NT2/D1 (cell line): ENCODE measurements at regions not wholly inside any gene's neighbourhood (a gene's known extent, or its start where the extent isn't known, plus 50 kb on each side); places are given as distances from the start of the nearest gene placed in this dataset.

Experiments used
- SUZ12 ChIP-seq: IDR thresholded peaks from 2 replicates; pipeline ENCODE4 v1.6.1; 2011; ENCODE audit not compliant: insufficient read length, insufficient read depth; ENCODE audit errors: extremely low read depth
- YY1 ChIP-seq: IDR thresholded peaks from 2 replicates; pipeline ENCODE4 v1.6.1; 2011; ENCODE audit not compliant: insufficient read length, insufficient read depth
- ZNF274 ChIP-seq: IDR thresholded peaks from 2 replicates; pipeline ENCODE4 v1.6.1; 2011; ENCODE audit warnings: mild to moderate bottlenecking, low read depth, low read length

DNA sequence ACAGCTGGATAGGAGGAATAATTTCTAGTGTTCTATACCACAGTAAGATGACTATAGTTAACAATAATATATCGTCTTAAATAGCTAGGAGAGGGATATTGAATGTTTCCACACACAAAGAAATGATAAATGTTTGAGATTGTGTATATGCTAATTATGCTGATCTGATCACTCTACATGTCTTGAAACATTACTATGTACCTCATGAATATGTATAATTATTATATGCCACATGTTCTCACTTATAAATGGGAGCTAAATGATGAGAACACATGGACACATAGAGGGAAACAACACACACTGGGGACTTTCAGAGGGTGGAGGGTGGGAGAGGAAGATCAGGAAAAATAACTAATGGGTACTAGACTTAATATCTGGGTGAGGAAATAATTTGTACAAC is 53.2 kb upstream of the MAGEA4 start:
- TF ChIP-seq ZNF274 (no peak), YY1 (no peak), SUZ12 (no peak)
